ENCODE measurements at regions not wholly inside any gene's neighbourhood (a gene's known extent, or its start where the extent isn't known, plus 50 kb on each side); places are given as distances from the start of the nearest gene placed in this dataset.

- DNase-seq (ENCODE audit: low spot score), result no peak
- H3K4me3 Mint-ChIP-seq (ENCODE audit: unreplicated experiment), result no peak overlapping the region
- no peaks in the 10 kb centered on the region for H3K36me3 Mint-ChIP-seq (ENCODE audit: low read depth, unreplicated experiment)
- H3K27ac Mint-ChIP-seq (ENCODE audit: unreplicated experiment), result no peak overlapping the region
- H3K27me3 Mint-ChIP-seq (ENCODE audit: unreplicated experiment), result peaks cover 5% of the 10 kb centered on the region
- H3K9me3 Mint-ChIP-seq (ENCODE audit: unreplicated experiment), result no peaks in the 10 kb centered on the region
- H3K4me1 Mint-ChIP-seq (ENCODE audit: unreplicated experiment), result peaks cover 25% of the 10 kb centered on the region
- TF ChIP-seq CTCF (IDR thresholded peaks at IDR 0.05; ENCODE audit: unreplicated experiment), result no peak
Measured at GRCh38 chr6:128598571-128598970, 78.2 kb upstream of the PTPRK start.

DNA sequence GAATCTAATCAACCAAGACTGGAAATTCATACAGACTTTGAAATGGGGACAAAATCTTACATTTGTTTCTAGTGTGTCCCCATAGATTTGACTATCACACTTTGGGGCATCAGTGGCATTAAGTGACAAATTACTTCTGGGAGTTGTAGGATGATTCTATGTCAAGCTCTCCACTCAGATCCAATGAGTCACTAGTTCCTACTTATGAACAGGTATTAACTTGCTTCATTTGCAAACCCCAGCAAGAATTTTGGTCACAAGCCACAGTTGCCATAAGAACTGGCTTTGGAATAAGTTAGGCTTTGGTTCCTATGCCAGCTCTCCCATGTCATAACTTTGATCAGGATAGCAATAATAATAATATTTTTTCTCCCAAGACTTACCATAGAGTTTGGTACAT is 77.6 kb upstream of the PTPRK start:
- Mint-ChIP-seq H3K9me3 (ENCODE audit: unreplicated experiment) (no peaks in the 10 kb centered on the region), H3K4me3 (ENCODE audit: unreplicated experiment) (no peak overlapping the region), H3K4me1 (ENCODE audit: unreplicated experiment) (peaks cover 25% of the 10 kb centered on the region), H3K36me3 (ENCODE audit: low read depth, unreplicated experiment) (no peaks in the 10 kb centered on the region), H3K27me3 (ENCODE audit: unreplicated experiment) (peaks cover 5% of the 10 kb centered on the region), H3K27ac (ENCODE audit: unreplicated experiment) (no peak overlapping the region)
- DNase-seq (ENCODE audit: low spot score), result no peak
- TF ChIP-seq CTCF (IDR thresholded peaks at IDR 0.05; ENCODE audit: unreplicated experiment), result no peak

DNA sequence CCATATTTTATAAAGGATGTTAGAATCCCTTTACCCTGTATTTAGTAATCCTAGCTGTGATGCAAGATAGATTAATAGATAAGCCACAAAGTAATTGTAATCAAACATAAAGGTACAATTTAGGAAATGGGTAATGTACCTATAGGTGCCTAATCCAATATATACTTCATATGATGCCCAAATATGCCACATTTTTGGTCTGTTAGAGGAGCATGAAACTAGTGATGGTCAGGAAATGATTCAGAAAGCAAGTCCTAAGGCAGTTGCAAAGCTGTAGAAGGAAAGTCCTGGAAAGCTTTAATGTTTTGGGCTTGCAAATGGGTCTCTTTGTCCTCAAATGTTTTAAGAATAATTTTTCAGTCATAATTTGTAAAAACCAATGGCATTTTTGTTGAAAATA is 76.6 kb upstream of the PTPRK start:
- Mint-ChIP-seq H3K4me3 (ENCODE audit: unreplicated experiment) (no peak overlapping the region), H3K36me3 (ENCODE audit: low read depth, unreplicated experiment) (no peaks in the 10 kb centered on the region), H3K27ac (ENCODE audit: unreplicated experiment) (no peak overlapping the region), H3K9me3 (ENCODE audit: unreplicated experiment) (no peaks in the 10 kb centered on the region), H3K4me1 (ENCODE audit: unreplicated experiment) (peaks cover 25% of the 10 kb centered on the region), H3K27me3 (ENCODE audit: unreplicated experiment) (peaks cover 5% of the 10 kb centered on the region)
- TF ChIP-seq CTCF (IDR thresholded peaks at IDR 0.05; ENCODE audit: unreplicated experiment), result no peak
- no peak for DNase-seq (ENCODE audit: low spot score)

DNA sequence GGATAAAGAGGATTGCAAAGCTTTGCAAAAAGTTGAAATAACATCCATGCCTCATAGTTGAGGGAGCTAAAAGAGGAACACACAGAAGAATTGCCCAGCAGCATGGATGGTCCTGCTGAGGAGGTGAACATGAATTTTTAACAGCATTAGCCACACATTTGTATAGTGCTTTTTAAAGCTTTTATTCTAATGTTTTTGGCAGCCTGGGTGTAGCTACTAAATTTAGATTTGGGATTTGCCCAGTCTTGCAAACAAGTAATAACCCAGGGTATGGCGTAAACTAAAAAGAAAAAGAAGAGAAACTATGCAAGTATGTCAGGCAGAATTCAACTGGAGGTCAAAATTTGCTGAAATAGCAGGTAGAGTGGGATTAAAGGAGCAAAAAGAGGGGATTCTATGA is 75.1 kb upstream of the PTPRK start:
- peaks cover 14% of the 10 kb centered on the region for H3K4me1 Mint-ChIP-seq (ENCODE audit: unreplicated experiment)
- H3K27ac Mint-ChIP-seq (ENCODE audit: unreplicated experiment), result no peak overlapping the region
- DNase-seq (ENCODE audit: low spot score), result no peak
- no peaks in the 10 kb centered on the region for H3K36me3 Mint-ChIP-seq (ENCODE audit: low read depth, unreplicated experiment)
- H3K9me3 Mint-ChIP-seq (ENCODE audit: unreplicated experiment), result no peaks in the 10 kb centered on the region
- H3K4me3 Mint-ChIP-seq (ENCODE audit: unreplicated experiment), result no peak overlapping the region
- H3K27me3 Mint-ChIP-seq (ENCODE audit: unreplicated experiment), result peaks cover 3% of the 10 kb centered on the region
- TF ChIP-seq CTCF (IDR thresholded peaks at IDR 0.05; ENCODE audit: unreplicated experiment), result no peak

- H3K4me3 Mint-ChIP-seq (ENCODE audit: unreplicated experiment), result no peak overlapping the region
- H3K9me3 Mint-ChIP-seq (ENCODE audit: unreplicated experiment), result no peaks in the 10 kb centered on the region
- H3K36me3 Mint-ChIP-seq (ENCODE audit: low read depth, unreplicated experiment), result no peaks in the 10 kb centered on the region
- H3K27ac Mint-ChIP-seq (ENCODE audit: unreplicated experiment), result no peak overlapping the region
- TF ChIP-seq CTCF (IDR thresholded peaks at IDR 0.05; ENCODE audit: unreplicated experiment), result no peak
- no peak for DNase-seq (ENCODE audit: low spot score)
- H3K27me3 Mint-ChIP-seq (ENCODE audit: unreplicated experiment), result peaks cover 1% of the 10 kb centered on the region
- no peaks in the 10 kb centered on the region for H3K4me1 Mint-ChIP-seq (ENCODE audit: unreplicated experiment)
Measured at GRCh38 chr6:128586095-128586494, 65.7 kb upstream of the PTPRK start.
